Spleen (tissue), 7 donors: ENCODE measurements at regions not wholly inside any gene's neighbourhood (a gene's known extent, or its start where the extent isn't known, plus 50 kb on each side); places are given as distances from the start of the nearest gene placed in this dataset.

Source experiments
- CTCF ChIP-seq, 11 experiments: fragments of 200-600 bp in 7 of 11; fragments of 450-650 bp in 4 of 11; sonication (generic) in 4 of 11; IDR thresholded peaks in 8 of 11; conservative IDR thresholded peaks in 3 of 11; 1 replicate in 7 of 11; 2 replicates in 4 of 11; pipeline versions ENCODE4 v1.4.0 to v1.8.0; 2016 to 2021; ENCODE audit warnings: antibody characterized with exemption in 11 of 11, inconsistent platforms in 4 of 11, mild to moderate bottlenecking in 1 of 11
- POLR2A ChIP-seq, 3 donors: fragments of 450-650 bp; IDR thresholded peaks; one replicate each; pipeline ENCODE4 v1.5.1; 2017; ENCODE audit warnings: antibody characterized with exemption in 3 of 3, mild to moderate bottlenecking in 1 of 3
- donor health status: DM: no; HTN: no; CAD: no; lungs with moderate emphysema.
- donor health status: DM: no; HTN: no; CAD: no.
- donor health status: DM: no; HTN: no; CAD: no.

GRCh38 chr4:56235011-56235410, 152.3 kb downstream of the AASDH start:
- TF ChIP-seq POLR2A (IDR thresholded peaks at IDR 0.05) (no peak), CTCF (IDR thresholded peaks at IDR 0.05 in 8 of 11, conservative IDR thresholded peaks at IDR 0.05 in 3 of 11) (no peak)
